ENCODE measurements at regions not wholly inside any gene's neighbourhood (a gene's known extent, or its start where the extent isn't known, plus 50 kb on each side); places are given as distances from the start of the nearest gene placed in this dataset.

DNA sequence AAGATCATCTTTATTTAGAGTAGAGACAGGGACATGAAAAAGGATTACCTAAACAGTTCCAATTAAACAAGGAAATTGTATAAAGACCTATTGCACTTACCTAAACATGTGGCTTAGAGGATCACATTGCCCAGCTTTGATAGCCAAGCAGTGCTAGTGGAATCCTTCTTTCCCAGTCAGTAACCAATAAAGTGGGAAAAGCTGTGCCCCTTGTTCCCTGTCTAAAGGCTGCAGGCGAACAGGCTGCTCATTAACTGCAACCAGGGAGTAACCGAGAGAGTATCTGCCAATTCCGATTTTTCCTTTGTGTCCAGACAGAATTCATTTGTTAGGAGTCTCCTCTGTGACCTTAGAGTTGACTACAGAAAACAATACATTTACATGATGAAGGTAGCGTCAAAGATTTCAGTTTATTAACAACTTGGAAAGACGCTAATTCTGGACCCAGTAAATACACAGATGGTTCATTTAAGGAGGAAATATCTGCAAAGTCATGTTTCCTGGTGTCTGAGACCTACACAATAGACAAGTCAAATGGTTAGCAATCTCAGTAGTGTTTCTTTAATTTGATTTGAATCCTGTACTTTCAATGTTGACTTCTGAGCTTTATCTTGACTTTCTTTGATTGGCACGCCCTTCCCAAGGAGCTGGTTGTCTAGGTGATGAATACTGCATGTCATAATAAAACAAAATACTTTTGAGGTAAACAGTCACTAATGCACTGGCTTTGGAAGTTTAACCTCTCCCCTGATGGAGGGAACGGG is 57.3 kb upstream of the MET start:
- CTCF ChIA-PET, result no interaction called here
- POLR2A ChIA-PET, result no interaction called here
- TF ChIP-seq, protein P1, sequence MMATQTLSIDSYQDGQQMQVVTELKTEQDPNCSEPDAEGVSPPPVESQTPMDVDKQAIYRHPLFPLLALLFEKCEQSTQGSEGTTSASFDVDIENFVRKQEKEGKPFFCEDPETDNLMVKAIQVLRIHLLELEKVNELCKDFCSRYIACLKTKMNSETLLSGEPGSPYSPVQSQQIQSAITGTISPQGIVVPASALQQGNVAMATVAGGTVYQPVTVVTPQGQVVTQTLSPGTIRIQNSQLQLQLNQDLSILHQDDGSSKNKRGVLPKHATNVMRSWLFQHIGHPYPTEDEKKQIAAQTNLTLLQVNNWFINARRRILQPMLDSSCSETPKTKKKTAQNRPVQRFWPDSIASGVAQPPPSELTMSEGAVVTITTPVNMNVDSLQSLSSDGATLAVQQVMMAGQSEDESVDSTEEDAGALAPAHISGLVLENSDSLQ (IDR thresholded peaks at IDR 0.05), result 0 out of 2 replicates have a peak, but pooled peaks have one; percentile 9
- no peak for TF ChIP-seq NFRKB (IDR thresholded peaks at IDR 0.05)
- no peak for TF ChIP-seq CTBP1 (IDR thresholded peaks at IDR 0.05; ENCODE audit: borderline replicate concordance)

DNA sequence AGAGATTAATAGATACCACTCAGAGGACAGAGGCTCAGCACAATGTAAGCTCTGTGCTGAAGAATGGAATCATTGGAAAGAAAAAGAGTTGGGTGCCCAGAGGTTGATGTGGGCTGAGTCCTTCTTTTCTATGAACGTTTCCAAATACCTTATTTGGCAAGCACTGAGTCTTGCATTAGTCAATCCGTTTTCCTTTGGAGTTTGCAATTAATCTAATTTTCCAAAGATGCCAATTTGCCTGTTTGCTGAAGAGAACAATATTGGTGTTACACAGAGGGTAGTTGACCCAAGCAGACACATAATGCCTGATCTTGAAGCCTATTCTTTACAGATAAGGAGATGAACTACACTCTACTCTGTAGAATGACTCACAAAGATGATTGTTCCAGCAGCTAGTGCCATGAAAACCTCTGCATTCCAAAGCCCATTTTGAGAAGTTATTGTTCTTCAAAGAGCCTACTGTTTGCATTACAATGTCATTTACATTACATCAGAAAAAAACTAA is 55.4 kb upstream of the MET start:
- POLR2A ChIA-PET, result no interaction called here
- TF ChIP-seq ARNT (IDR thresholded peaks at IDR 0.05), result no peak
- TF ChIP-seq L3MBTL2 (conservative IDR thresholded peaks at IDR 0.05), result no peak
- no peak for TF ChIP-seq ELF4 (IDR thresholded peaks at IDR 0.05)
- TF ChIP-seq, protein P1 (IDR thresholded peaks at IDR 0.05), result no peak
- no peak for TF ChIP-seq ZNF384 (IDR thresholded peaks at IDR 0.05)
- no peak for TF ChIP-seq FOXK2 (IDR thresholded peaks at IDR 0.05)
- TF ChIP-seq BHLHE40 (IDR thresholded peaks at IDR 0.05; ENCODE audit: borderline replicate concordance), result no peak
- TF ChIP-seq TARDBP (IDR thresholded peaks at IDR 0.05), result no peak
- no peak for TF ChIP-seq NFRKB (IDR thresholded peaks at IDR 0.05)
- no peak for TF ChIP-seq HDGF (IDR thresholded peaks at IDR 0.05; ENCODE audit: borderline replicate concordance)
- TF ChIP-seq FOXM1 (IDR thresholded peaks at IDR 0.05; ENCODE audit: borderline replicate concordance), result no peak
- no peak for TF ChIP-seq SUZ12 (IDR thresholded peaks at IDR 0.05)
- TF ChIP-seq CTBP1 (IDR thresholded peaks at IDR 0.05; ENCODE audit: borderline replicate concordance), result no peak
- TF ChIP-seq LEF1 (IDR thresholded peaks at IDR 0.05; ENCODE audit: borderline replicate concordance), result no peak
- TF ChIP-seq FOXA1 (IDR thresholded peaks at IDR 0.05), result no peak
- TF ChIP-seq SP1 (IDR thresholded peaks at IDR 0.05), result no peak
- DNase-seq (ENCODE audit: extremely low spot score), result no peak
- CTCF ChIA-PET, result no interaction called here

More for the DNA sequence above, 57.3 kb upstream of the MET start:
- no peak for DNase-seq (ENCODE audit: extremely low spot score)

DNA sequence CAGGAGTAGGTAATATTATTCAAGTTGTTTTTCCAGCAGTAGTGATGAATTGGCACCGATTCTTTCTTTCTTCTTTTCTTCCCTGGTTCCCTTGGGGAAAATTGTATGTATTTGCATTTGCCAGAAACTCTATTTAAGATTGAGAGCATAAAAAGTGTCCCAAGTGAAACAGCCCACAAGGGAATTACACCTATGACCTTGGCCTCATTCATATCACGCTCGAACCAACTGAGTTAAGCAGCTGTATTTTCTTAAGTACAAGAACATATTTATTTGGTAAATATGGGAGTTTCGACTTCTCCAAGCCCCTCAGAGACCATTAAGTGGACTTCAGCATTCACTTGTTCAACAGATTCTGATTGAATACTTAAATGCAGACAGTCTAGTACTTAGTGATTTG is 54.1 kb upstream of the MET start:
- TF ChIP-seq ELF4 (IDR thresholded peaks at IDR 0.05) (no peak), BHLHE40 (IDR thresholded peaks at IDR 0.05; ENCODE audit: borderline replicate concordance) (no peak), NFRKB (IDR thresholded peaks at IDR 0.05) (no peak)
- ChIA-PET POLR2A (no interaction called here), CTCF (no interaction called here)
- DNase-seq (ENCODE audit: extremely low spot score), result no peak

DNA sequence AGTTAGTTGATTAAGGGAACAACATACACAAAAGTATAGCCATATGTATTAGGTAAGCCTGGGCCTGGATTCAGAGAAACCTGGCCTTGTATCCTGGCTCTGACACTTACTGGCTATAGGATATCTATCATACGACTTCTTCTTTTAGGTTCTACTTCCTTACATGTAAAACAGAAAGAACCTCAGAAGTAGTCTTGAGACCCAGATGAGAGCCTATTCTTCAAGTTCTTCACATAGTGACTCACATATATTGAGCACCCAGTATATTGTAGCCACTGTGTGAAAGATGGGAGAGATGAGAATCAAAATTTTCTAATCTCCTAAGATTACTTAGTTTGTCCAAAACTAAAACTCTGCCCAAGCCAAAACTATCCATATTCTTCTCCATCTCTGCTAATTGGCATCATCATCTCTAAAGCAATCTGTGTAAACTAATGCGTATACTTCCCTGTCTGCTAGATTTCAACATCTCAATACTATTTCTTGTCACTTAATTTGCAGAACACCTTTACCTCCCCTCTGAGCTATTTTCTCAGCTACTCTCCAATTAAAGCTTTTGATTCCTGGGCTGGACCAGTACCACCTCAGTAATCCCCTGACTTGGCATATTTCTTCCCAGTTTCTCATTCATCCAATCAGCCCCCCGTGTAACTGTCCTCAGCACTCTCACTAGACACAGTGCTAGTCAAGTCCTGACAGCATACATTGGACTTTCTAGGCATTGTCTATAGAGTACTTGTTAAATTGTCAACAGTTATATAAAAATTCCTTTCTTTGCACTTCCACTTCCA is 53.5 kb upstream of the MET start:
- CTCF ChIA-PET, result no interaction called here
- no peak for DNase-seq (ENCODE audit: extremely low spot score)
- TF ChIP-seq SP1 (IDR thresholded peaks at IDR 0.05) (no peak), FOXA1 (IDR thresholded peaks at IDR 0.05) (no peak), LEF1 (IDR thresholded peaks at IDR 0.05; ENCODE audit: borderline replicate concordance) (no peak), SUZ12 (IDR thresholded peaks at IDR 0.05) (no peak), NFRKB (IDR thresholded peaks at IDR 0.05) (no peak), ZNF384 (IDR thresholded peaks at IDR 0.05) (no peak), FOXM1 (IDR thresholded peaks at IDR 0.05; ENCODE audit: borderline replicate concordance) (no peak), HDGF (IDR thresholded peaks at IDR 0.05; ENCODE audit: borderline replicate concordance) (no peak), ARNT (IDR thresholded peaks at IDR 0.05) (no peak), BHLHE40 (IDR thresholded peaks at IDR 0.05; ENCODE audit: borderline replicate concordance) (no peak), CTBP1 (IDR thresholded peaks at IDR 0.05; ENCODE audit: borderline replicate concordance) (no peak), TARDBP (IDR thresholded peaks at IDR 0.05) (no peak)
- POLR2A ChIA-PET, result interaction anchor here (0.6 kb wide), 1 partner anchor 391 kb away, joined by 3 read pairs; no protein-coding TSS in a partner anchor

DNA sequence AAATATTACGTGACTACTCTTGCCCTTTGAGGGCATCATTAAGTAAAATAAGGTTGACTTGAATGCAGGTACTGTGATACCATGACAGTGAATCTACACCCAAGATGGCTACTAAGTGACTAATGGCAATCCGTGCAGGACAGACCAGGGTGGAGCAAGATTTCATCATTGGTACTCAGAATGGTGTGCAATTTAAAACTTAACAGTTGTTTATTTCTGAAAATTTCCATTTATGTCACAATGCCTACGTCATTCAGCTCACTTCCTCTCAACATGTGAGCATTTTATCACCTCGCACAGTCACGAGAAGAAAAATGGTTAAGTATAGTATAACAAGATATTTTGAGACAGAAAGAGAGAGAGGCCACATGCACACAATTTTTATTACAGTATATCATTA is 50.3 kb upstream of the MET start:
- ChIA-PET CTCF (no interaction called here), POLR2A (no interaction called here)
- DNase-seq (ENCODE audit: extremely low spot score), result no peak
- TF ChIP-seq ELF4 (IDR thresholded peaks at IDR 0.05), result no peak
- no peak for TF ChIP-seq SP1 (IDR thresholded peaks at IDR 0.05)
- no peak for TF ChIP-seq HDGF (IDR thresholded peaks at IDR 0.05; ENCODE audit: borderline replicate concordance)
- no peak for TF ChIP-seq CTBP1 (IDR thresholded peaks at IDR 0.05; ENCODE audit: borderline replicate concordance)
- TF ChIP-seq, protein P1 (IDR thresholded peaks at IDR 0.05), result no peak
- no peak for TF ChIP-seq FOXM1 (IDR thresholded peaks at IDR 0.05; ENCODE audit: borderline replicate concordance)
- no peak for TF ChIP-seq SUZ12 (IDR thresholded peaks at IDR 0.05)
- TF ChIP-seq ARNT (IDR thresholded peaks at IDR 0.05), result no peak
- no peak for TF ChIP-seq LEF1 (IDR thresholded peaks at IDR 0.05; ENCODE audit: borderline replicate concordance)
- no peak for TF ChIP-seq L3MBTL2 (conservative IDR thresholded peaks at IDR 0.05)
